IMR-90 (cell line): ENCODE measurements at regions not wholly inside any gene's neighbourhood (a gene's known extent, or its start where the extent isn't known, plus 50 kb on each side); places are given as distances from the start of the nearest gene placed in this dataset.

Source experiments
- ATAC-seq: fragments of 200-7000 bp; cut with Tn5 transposase; 2 replicates; pipeline ENCODE4 v1.9.1; 2020; ENCODE audit warnings: low read depth, mild to moderate bottlenecking, moderate library complexity
- BruUV-seq: library from RNA; stranded (reverse); fragments of 400-500 nt; replicated peaks from 2 replicates; lab custom pipeline; 2021; lab: Mats Ljungman, UMichigan
- CTCF ChIA-PET: fragments of 300-600 bp; formaldehyde crosslinking; extraction: SDS; loops from one replicate; lab custom pipeline; 2021; ENCODE audit warnings: antibody characterized with exemption; lab: Yijun Ruan, JAX
- POLR2A ChIA-PET: fragments of 300-600 bp; sonication (Branson Sonifier 250); formaldehyde crosslinking; loops from one replicate; lab custom pipeline; 2022; ENCODE audit warnings: antibody characterized with exemption; ENCODE audit not compliant: unreplicated experiment; lab: Charles Lee
- DNase-seq: peaks from one replicate; pipeline ENCODE4 v3.0.0; 2013
- H2AFZ ChIP-seq: replicated peaks from 2 replicates; pipeline ENCODE3; 2013; ENCODE audit warnings: low read length, mild to moderate bottlenecking; ENCODE audit not compliant: poor library complexity
- H2AK5ac ChIP-seq: 2 replicates; pipeline ENCODE4 v1.6.1; 2013; ENCODE audit warnings: low read depth, low read length, inconsistent platforms
- H2AK9ac ChIP-seq: replicated peaks from 2 replicates; pipeline ENCODE3; 2013; ENCODE audit warnings: mild to moderate bottlenecking, low read depth, low read length, moderate library complexity; ENCODE audit not compliant: poor library complexity
- H2BK120ac ChIP-seq: 2 replicates; pipeline ENCODE4 v1.6.1; 2013; ENCODE audit warnings: low read depth, low read length, inconsistent platforms
- H2BK15ac ChIP-seq: 3 replicates; pipeline ENCODE4 v1.6.1; 2013; ENCODE audit warnings: low read depth, low read length, inconsistent platforms
- H2BK20ac ChIP-seq: 2 replicates; pipeline ENCODE4 v1.6.1; 2013; ENCODE audit warnings: low read depth, mild to moderate bottlenecking, inconsistent platforms, low read length, moderate library complexity
- H2BK5ac ChIP-seq: 2 replicates; pipeline ENCODE4 v1.6.1; 2013; ENCODE audit warnings: mild to moderate bottlenecking, low read depth, low read length, inconsistent platforms; ENCODE audit not compliant: poor library complexity, severe bottlenecking
- H3K14ac ChIP-seq: replicated peaks from 2 replicates; pipeline ENCODE4 v1.6.1; 2013; ENCODE audit warnings: low read depth, low read length, inconsistent platforms
- H3K18ac ChIP-seq: 2 replicates; pipeline ENCODE4 v1.6.1; 2013; ENCODE audit warnings: low read depth, low read length, control low read depth
- H3K23ac ChIP-seq: 2 replicates; pipeline ENCODE4 v1.6.1; 2013; ENCODE audit warnings: low read depth, low read length, inconsistent platforms
- H3K27ac ChIP-seq: 2 replicates; pipeline ENCODE4 v1.5.1; 2013; ENCODE audit warnings: mild to moderate bottlenecking, control low read depth, low read length; ENCODE audit not compliant: insufficient read depth
- H3K27me3 ChIP-seq: 2 replicates; pipeline ENCODE4 v1.6.1; 2013; ENCODE audit warnings: low read length; ENCODE audit not compliant: control insufficient read depth, insufficient read depth
- H3K36me3 ChIP-seq: 2 replicates; pipeline ENCODE4 v1.6.1; 2013; ENCODE audit warnings: low read length, mixed read lengths; ENCODE audit not compliant: control insufficient read depth, insufficient read depth
- H3K4ac ChIP-seq: 2 replicates; pipeline ENCODE4 v1.6.1; 2013; ENCODE audit warnings: low read depth, low read length, inconsistent platforms
- H3K4me1 ChIP-seq: 2 replicates; pipeline ENCODE4 v1.6.1; 2013; ENCODE audit warnings: low read length, mixed read lengths; ENCODE audit not compliant: control insufficient read depth, insufficient read depth
- H3K4me2 ChIP-seq: 2 replicates; pipeline ENCODE4 v1.6.1; 2013; ENCODE audit warnings: low read depth, mild to moderate bottlenecking, control low read depth, low read length, moderate library complexity
- H3K4me3 ChIP-seq: 2 replicates; pipeline ENCODE4 v1.5.1; 2013; ENCODE audit warnings: low read depth, mild to moderate bottlenecking, control low read depth, low read length, moderate library complexity; ENCODE audit not compliant: insufficient read depth
- H3K56ac ChIP-seq: 2 replicates; pipeline ENCODE4 v1.6.1; 2013; ENCODE audit warnings: low read length, inconsistent platforms; ENCODE audit not compliant: insufficient read depth; ENCODE audit errors: extremely low read depth
- H3K79me1 ChIP-seq, 2 experiments: 2 replicates each; pipeline ENCODE4 v1.6.1; 2013; ENCODE audit warnings: low read length in 2 of 2, inconsistent platforms in 1 of 2, low read depth in 1 of 2
- H3K9ac ChIP-seq: 2 replicates; pipeline ENCODE4 v1.6.1; 2013; ENCODE audit warnings: low read depth, low read length, control low read depth
- H3K9me1 ChIP-seq: 2 replicates; pipeline ENCODE4 v1.6.1; 2013; ENCODE audit warnings: low read length, inconsistent platforms; ENCODE audit not compliant: insufficient read depth
- H3K9me3 ChIP-seq: 2 replicates; pipeline ENCODE4 v1.6.1; 2013; ENCODE audit warnings: low read length; ENCODE audit not compliant: control insufficient read depth, insufficient read depth
- H4K20me1 ChIP-seq: 2 replicates; pipeline ENCODE4 v1.6.1; 2013; ENCODE audit warnings: low read length, inconsistent platforms; ENCODE audit not compliant: insufficient read depth
- H4K5ac ChIP-seq: 2 replicates; pipeline ENCODE4 v1.6.1; 2013; ENCODE audit warnings: mild to moderate bottlenecking, low read depth, low read length, control low read depth
- H4K8ac ChIP-seq, 2 experiments: 2 replicates each; pipeline ENCODE4 v1.6.1; 2013; ENCODE audit warnings: low read depth in 2 of 2, low read length in 2 of 2, control low read depth in 1 of 2, inconsistent platforms in 1 of 2
- H4K91ac ChIP-seq: 2 replicates; pipeline ENCODE4 v1.6.1; 2013; ENCODE audit warnings: low read depth, low read length, inconsistent platforms; ENCODE audit not compliant: insufficient read depth
- BHLHE40 ChIP-seq: fragments of 150-350 bp; IDR thresholded peaks from 2 replicates; pipeline ENCODE4 v1.6.1; 2016; ENCODE audit warnings: mild to moderate bottlenecking, low read depth, low read length
- CEBPB ChIP-seq: IDR thresholded peaks from 2 replicates; pipeline ENCODE4 v1.6.1; 2012; ENCODE audit warnings: low read depth, low read length, improper control_type of control experiment
- CHD1 ChIP-seq: IDR thresholded peaks from 2 replicates; pipeline ENCODE4 v1.6.1; 2012; ENCODE audit warnings: low read depth, low read length, improper control_type of control experiment
- FOS ChIP-seq: fragments of 150-350 bp; IDR thresholded peaks from 2 replicates; pipeline ENCODE4 v1.6.1; 2016; ENCODE audit warnings: low read depth, low read length
- MAFK ChIP-seq: IDR thresholded peaks from 2 replicates; pipeline ENCODE4 v1.6.1; 2012; ENCODE audit warnings: low read depth, low read length, improper control_type of control experiment
- MAZ ChIP-seq: IDR thresholded peaks from 2 replicates; pipeline ENCODE4 v1.6.1; 2012; ENCODE audit warnings: low read depth, mild to moderate bottlenecking, low read length, improper control_type of control experiment, moderate library complexity, borderline replicate concordance
- MXI1 ChIP-seq: IDR thresholded peaks from 2 replicates; pipeline ENCODE4 v1.6.1; 2012; ENCODE audit warnings: low read depth, mild to moderate bottlenecking, low read length, moderate library complexity, borderline replicate concordance
- NFE2L2 ChIP-seq: fragments of 150-350 bp; IDR thresholded peaks from 2 replicates; pipeline ENCODE4 v1.6.1; 2016; ENCODE audit warnings: low read depth, mild to moderate bottlenecking, low read length
- POLR2A ChIP-seq: IDR thresholded peaks from 2 replicates; pipeline ENCODE4 v1.6.1; 2012; ENCODE audit warnings: mild to moderate bottlenecking, low read depth, low read length
- RAD21 ChIP-seq: IDR thresholded peaks from 2 replicates; pipeline ENCODE4 v1.6.1; 2012; ENCODE audit warnings: low read length, improper control_type of control experiment
- RCOR1 ChIP-seq: IDR thresholded peaks from 2 replicates; pipeline ENCODE4 v1.6.1; 2012; ENCODE audit warnings: mild to moderate bottlenecking, low read length, improper control_type of control experiment; ENCODE audit not compliant: insufficient replicate concordance
- RFX5 ChIP-seq: IDR thresholded peaks from 2 replicates; pipeline ENCODE4 v1.8.0; 2012; ENCODE audit warnings: low read depth, mild to moderate bottlenecking, low read length, moderate library complexity
- SMC3 ChIP-seq: fragments of 150-350 bp; IDR thresholded peaks from 2 replicates; pipeline ENCODE4 v1.6.1; 2016; ENCODE audit warnings: low read depth, mild to moderate bottlenecking, antibody characterized with exemption, low read length, moderate library complexity
- WGBS, 2 experiments: methylation state at CpG; one replicate each; pipeline versions ENCODE4 v1.1.5 to v1.1.7; 2013; ENCODE audit warnings: missing lambda C conversion rate in 2 of 2; ENCODE audit not compliant: insufficient read length in 1 of 2; ENCODE audit errors: extremely low coverage in 2 of 2; 5-methylcytosine and 5-hydroxymethylcytosine counted together
- dilution Hi-C: fragments of 300-500 bp; cut with HindIII; formaldehyde crosslinking; loops from one replicate; pipeline ENCODE4 v1.14.3; 2018; ENCODE audit warnings: low sequenced_read_pairs; ENCODE audit not compliant: unreplicated experiment
- in situ Hi-C: fragments of 300-500 bp; cut with MboI; formaldehyde crosslinking; loops from 3 replicates; pipeline ENCODE4 v1.14.3; 2019; ENCODE audit warnings: low sequenced_read_pairs, inconsistent platforms, mixed read lengths
- intact Hi-C: fragments of 100-400 bp; cut with micrococcal nuclease; formaldehyde crosslinking; loops from 2 replicates; pipeline ENCODE4 v1.10.0; 2022
- TF ChIP-seq, protein P1 (sequence below): fragments of 150-350 bp; IDR thresholded peaks from 2 replicates; pipeline ENCODE4 v1.6.1; 2016; ENCODE audit warnings: low read depth, mild to moderate bottlenecking, low read length, moderate library complexity, borderline replicate concordance
- TF ChIP-seq, protein P2 (sequence below): conservative IDR thresholded peaks from 2 replicates; pipeline ENCODE4 v1.5.1; 2012; ENCODE audit warnings: mild to moderate bottlenecking, low read depth, low read length, improper control_type of control experiment
- TF ChIP-seq, protein P3 (sequence below): fragments of 150-350 bp; IDR thresholded peaks from 2 replicates; pipeline ENCODE4 v1.6.1; 2017; ENCODE audit warnings: mild to moderate bottlenecking, antibody characterized with exemption, low read length, low read depth

DNA sequence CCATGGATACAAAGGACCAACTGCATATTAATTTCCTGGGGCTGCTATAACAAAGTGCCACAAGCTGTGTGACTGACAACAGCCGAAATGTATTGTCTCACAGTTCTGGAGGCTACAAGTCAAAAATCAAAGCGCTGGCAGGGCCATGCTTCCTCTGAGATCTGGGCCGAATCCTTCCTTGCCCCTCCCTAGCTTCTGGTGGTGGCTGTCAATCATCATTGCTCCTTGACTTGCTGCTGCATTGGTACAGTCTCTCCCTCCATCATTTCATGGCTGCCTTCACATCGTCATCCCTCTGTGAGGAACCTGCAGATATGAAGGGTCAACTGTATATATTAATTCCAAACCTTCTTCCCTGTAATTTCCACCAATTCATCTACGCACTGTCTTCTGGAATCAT lies 118.3 kb downstream of the EXOC5 start:
- no peak overlapping the region for H3K56ac ChIP-seq
- ChIA-PET CTCF (interaction anchor here (0.7 kb wide), 1 partner anchor 172 kb away, joined by 5 read pairs; no protein-coding TSS in a partner anchor), POLR2A (no interaction called here)
- H2BK20ac ChIP-seq: no peak overlapping the region
- no peak overlapping the region for H2AK9ac ChIP-seq
- no peak overlapping the region for H3K14ac ChIP-seq
- no peaks in the 10 kb centered on the region for H3K9me3 ChIP-seq
- dilution Hi-C loops: no loop called here
- H3K4me1 ChIP-seq: no peaks in the 10 kb centered on the region
- WGBS, 2 experiments: 71% methylated on average over 2 of the region's 5 CpGs; no CpG with 5 or more reads in 1 of the 2 experiments
- H3K9ac ChIP-seq: no peak overlapping the region
- H2BK15ac ChIP-seq: no peak overlapping the region
- DNase-seq (no peak), ATAC-seq (no peak)
- intact Hi-C loops: no loop called here
- H4K8ac ChIP-seq: no peak overlapping the region
- in situ Hi-C loops: no loop called here
- no TSS peak for BruUV-seq
- no peaks in the 10 kb centered on the region for H3K79me1 ChIP-seq
- H3K23ac ChIP-seq: no peak overlapping the region
- H4K20me1 ChIP-seq: no peaks in the 10 kb centered on the region
- no peak overlapping the region for H3K4ac ChIP-seq
- no peak overlapping the region for H4K5ac ChIP-seq
- no peaks in the 10 kb centered on the region for H3K27me3 ChIP-seq
- no peak overlapping the region for H2AFZ ChIP-seq
- no peak overlapping the region for H2BK5ac ChIP-seq
- H4K91ac ChIP-seq: no peak overlapping the region
- H3K18ac ChIP-seq: no peak overlapping the region
- H3K4me3 ChIP-seq: no peak overlapping the region
- no peaks in the 10 kb centered on the region for H3K36me3 ChIP-seq
- H3K9me1 ChIP-seq: no peaks in the 10 kb centered on the region
- TF ChIP-seq, protein P1, sequence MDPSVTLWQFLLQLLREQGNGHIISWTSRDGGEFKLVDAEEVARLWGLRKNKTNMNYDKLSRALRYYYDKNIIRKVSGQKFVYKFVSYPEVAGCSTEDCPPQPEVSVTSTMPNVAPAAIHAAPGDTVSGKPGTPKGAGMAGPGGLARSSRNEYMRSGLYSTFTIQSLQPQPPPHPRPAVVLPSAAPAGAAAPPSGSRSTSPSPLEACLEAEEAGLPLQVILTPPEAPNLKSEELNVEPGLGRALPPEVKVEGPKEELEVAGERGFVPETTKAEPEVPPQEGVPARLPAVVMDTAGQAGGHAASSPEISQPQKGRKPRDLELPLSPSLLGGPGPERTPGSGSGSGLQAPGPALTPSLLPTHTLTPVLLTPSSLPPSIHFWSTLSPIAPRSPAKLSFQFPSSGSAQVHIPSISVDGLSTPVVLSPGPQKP: no peak
- TF ChIP-seq MAFK: no peak
- TF ChIP-seq, protein P2, sequence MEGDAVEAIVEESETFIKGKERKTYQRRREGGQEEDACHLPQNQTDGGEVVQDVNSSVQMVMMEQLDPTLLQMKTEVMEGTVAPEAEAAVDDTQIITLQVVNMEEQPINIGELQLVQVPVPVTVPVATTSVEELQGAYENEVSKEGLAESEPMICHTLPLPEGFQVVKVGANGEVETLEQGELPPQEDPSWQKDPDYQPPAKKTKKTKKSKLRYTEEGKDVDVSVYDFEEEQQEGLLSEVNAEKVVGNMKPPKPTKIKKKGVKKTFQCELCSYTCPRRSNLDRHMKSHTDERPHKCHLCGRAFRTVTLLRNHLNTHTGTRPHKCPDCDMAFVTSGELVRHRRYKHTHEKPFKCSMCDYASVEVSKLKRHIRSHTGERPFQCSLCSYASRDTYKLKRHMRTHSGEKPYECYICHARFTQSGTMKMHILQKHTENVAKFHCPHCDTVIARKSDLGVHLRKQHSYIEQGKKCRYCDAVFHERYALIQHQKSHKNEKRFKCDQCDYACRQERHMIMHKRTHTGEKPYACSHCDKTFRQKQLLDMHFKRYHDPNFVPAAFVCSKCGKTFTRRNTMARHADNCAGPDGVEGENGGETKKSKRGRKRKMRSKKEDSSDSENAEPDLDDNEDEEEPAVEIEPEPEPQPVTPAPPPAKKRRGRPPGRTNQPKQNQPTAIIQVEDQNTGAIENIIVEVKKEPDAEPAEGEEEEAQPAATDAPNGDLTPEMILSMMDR: no peak
- TF ChIP-seq SMC3: no peak
- TF ChIP-seq FOS: no peak
- TF ChIP-seq RCOR1: no peak
- TF ChIP-seq MAZ: no peak
- no peak for TF ChIP-seq RAD21
- no peak for TF ChIP-seq RFX5
- TF ChIP-seq, protein P3, sequence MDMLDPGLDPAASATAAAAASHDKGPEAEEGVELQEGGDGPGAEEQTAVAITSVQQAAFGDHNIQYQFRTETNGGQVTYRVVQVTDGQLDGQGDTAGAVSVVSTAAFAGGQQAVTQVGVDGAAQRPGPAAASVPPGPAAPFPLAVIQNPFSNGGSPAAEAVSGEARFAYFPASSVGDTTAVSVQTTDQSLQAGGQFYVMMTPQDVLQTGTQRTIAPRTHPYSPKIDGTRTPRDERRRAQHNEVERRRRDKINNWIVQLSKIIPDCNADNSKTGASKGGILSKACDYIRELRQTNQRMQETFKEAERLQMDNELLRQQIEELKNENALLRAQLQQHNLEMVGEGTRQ: no peak
- TF ChIP-seq MXI1: no peak
- no peak for TF ChIP-seq NFE2L2
- no peak for TF ChIP-seq POLR2A
- no peak for TF ChIP-seq CEBPB
- no peak for TF ChIP-seq BHLHE40
- TF ChIP-seq CHD1: no peak
- H3K4me2 ChIP-seq: no peak overlapping the region
- H2AK5ac ChIP-seq: no peak overlapping the region
- H3K27ac ChIP-seq: no peak overlapping the region
- no peak overlapping the region for H2BK120ac ChIP-seq
